ENCODE measurements at regions not wholly inside any gene's neighbourhood (a gene's known extent, or its start where the extent isn't known, plus 50 kb on each side); places are given as distances from the start of the nearest gene placed in this dataset.

- no peak for TF ChIP-seq CTCF (IDR thresholded peaks at IDR 0.05; ENCODE audit: unreplicated experiment)
- Mint-ChIP-seq H3K27ac (ENCODE audit: unreplicated experiment) (no peak overlapping the region), H3K4me3 (ENCODE audit: unreplicated experiment) (no peak overlapping the region), H3K4me1 (ENCODE audit: unreplicated experiment) (peaks cover 11% of the 10 kb centered on the region), H3K27me3 (ENCODE audit: unreplicated experiment) (peaks cover 4% of the 10 kb centered on the region), H3K9me3 (ENCODE audit: unreplicated experiment) (no peaks in the 10 kb centered on the region), H3K36me3 (ENCODE audit: low read depth, unreplicated experiment) (no peaks in the 10 kb centered on the region)
- DNase-seq (ENCODE audit: low spot score) = no peak
Measured at GRCh38 chr5:133883916-133884315, 84.5 kb downstream of the C5orf15 start.

- no peak for TF ChIP-seq CTCF (IDR thresholded peaks at IDR 0.05; ENCODE audit: unreplicated experiment)
- Mint-ChIP-seq H3K36me3 (ENCODE audit: low read depth, unreplicated experiment) (no peaks in the 10 kb centered on the region), H3K27me3 (ENCODE audit: unreplicated experiment) (peaks cover 4% of the 10 kb centered on the region), H3K4me3 (ENCODE audit: unreplicated experiment) (no peak overlapping the region), H3K9me3 (ENCODE audit: unreplicated experiment) (no peaks in the 10 kb centered on the region), H3K27ac (ENCODE audit: unreplicated experiment) (no peak overlapping the region), H3K4me1 (ENCODE audit: unreplicated experiment) (peaks cover 11% of the 10 kb centered on the region)
- no peak for DNase-seq (ENCODE audit: low spot score)
Measured at GRCh38 chr5:133882846-133883245, 85.6 kb downstream of the C5orf15 start.

DNA sequence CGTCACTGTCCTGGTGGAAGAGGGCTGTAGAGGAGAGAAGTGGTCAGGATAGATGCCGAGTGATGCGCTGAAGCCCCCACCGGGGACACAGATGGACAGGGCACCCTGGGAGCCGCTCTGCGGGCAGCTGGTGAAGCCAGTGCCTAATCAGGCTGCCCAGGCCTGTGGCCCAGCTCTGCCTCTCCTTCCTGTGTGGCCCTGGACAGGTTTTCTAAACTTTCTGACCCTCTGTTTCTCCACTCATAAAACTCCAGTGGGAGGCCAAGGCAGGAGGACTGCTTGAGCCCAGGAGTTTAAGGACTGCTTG lies 86.1 kb downstream of the C5orf15 start:
- Mint-ChIP-seq H3K36me3 (ENCODE audit: low read depth, unreplicated experiment) (no peaks in the 10 kb centered on the region), H3K27me3 (ENCODE audit: unreplicated experiment) (peaks cover 4% of the 10 kb centered on the region), H3K27ac (ENCODE audit: unreplicated experiment) (no peak overlapping the region), H3K9me3 (ENCODE audit: unreplicated experiment) (no peaks in the 10 kb centered on the region), H3K4me3 (ENCODE audit: unreplicated experiment) (no peak overlapping the region), H3K4me1 (ENCODE audit: unreplicated experiment) (peaks cover 11% of the 10 kb centered on the region)
- no peak for TF ChIP-seq CTCF (IDR thresholded peaks at IDR 0.05; ENCODE audit: unreplicated experiment)
- DNase-seq (ENCODE audit: low spot score) = no peak

DNA sequence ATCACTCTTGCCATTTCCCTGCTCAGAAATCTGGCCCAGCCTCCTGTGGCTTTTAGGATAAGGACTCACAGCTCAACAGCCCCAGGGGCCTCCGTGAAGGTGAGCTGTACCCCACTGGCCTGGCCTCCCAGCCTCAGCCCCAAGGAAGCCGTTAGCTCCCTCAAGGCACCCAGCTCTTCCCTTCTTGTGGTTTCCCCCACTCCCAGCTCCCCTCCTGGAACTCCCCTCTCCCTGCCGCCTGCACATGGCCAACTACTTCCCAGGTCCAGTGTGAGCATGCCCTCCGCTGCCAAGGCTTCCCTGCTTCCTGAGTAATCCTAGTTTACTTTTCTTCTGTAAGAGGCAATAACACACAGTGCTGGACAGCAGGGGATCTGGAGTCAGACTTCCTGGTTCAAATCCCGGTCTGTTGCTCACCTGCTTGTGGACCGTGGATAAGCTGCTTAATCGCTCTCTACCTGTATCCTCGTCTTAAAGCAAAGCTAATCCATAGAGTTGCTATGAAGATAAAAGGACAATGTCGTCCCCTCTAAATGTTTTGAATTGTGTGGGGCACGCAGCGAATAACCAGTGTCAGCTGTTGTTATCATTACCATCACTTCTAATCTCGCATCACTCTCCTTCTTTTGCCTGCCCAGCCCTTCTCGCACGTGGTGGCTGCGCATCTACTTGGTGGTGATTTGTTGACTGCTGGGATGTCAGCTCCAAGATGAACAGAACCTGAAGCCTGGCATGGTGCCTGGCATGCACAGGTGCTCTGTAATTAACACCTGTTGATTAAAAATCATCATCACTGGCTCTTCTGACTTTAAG lies 86.6 kb downstream of the C5orf15 start:
- Mint-ChIP-seq H3K36me3 (ENCODE audit: low read depth, unreplicated experiment) (no peaks in the 10 kb centered on the region), H3K4me1 (ENCODE audit: unreplicated experiment) (peaks cover 11% of the 10 kb centered on the region), H3K27ac (ENCODE audit: unreplicated experiment) (no peak overlapping the region), H3K9me3 (ENCODE audit: unreplicated experiment) (no peaks in the 10 kb centered on the region), H3K27me3 (ENCODE audit: unreplicated experiment) (peaks cover 4% of the 10 kb centered on the region), H3K4me3 (ENCODE audit: unreplicated experiment) (no peak overlapping the region)
- no peak for TF ChIP-seq CTCF (IDR thresholded peaks at IDR 0.05; ENCODE audit: unreplicated experiment)
- DNase-seq (ENCODE audit: low spot score) = no peak

DNA sequence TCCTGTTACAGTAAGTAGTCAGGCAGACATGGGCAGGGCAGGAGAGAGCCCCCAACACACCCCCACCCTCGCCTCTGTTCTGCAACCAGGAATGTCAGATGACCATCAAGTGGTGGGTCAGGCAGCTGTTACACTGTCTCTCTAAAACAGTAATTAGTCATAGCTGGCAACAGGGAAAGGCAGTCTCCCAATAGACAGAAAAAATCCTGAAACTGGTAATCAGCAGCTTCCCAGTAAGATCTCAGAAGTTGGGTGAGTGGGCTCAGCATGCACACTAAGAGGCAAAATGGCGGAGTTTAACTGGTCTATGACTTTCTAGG lies 90.2 kb downstream of the C5orf15 start:
- Mint-ChIP-seq H3K27ac (ENCODE audit: unreplicated experiment) (no peak overlapping the region), H3K9me3 (ENCODE audit: unreplicated experiment) (no peaks in the 10 kb centered on the region), H3K36me3 (ENCODE audit: low read depth, unreplicated experiment) (no peaks in the 10 kb centered on the region), H3K4me1 (ENCODE audit: unreplicated experiment) (peaks cover 5% of the 10 kb centered on the region), H3K4me3 (ENCODE audit: unreplicated experiment) (no peak overlapping the region), H3K27me3 (ENCODE audit: unreplicated experiment) (peaks cover 2% of the 10 kb centered on the region)
- TF ChIP-seq CTCF (IDR thresholded peaks at IDR 0.05; ENCODE audit: unreplicated experiment) = no peak
- DNase-seq (ENCODE audit: low spot score) = no peak
